Breast epithelium (tissue), 3 donors: ENCODE measurements at regions not wholly inside any gene's neighbourhood (a gene's known extent, or its start where the extent isn't known, plus 50 kb on each side); places are given as distances from the start of the nearest gene placed in this dataset.

Experiments used
- CTCF ChIP-seq, 3 donors: fragments of 450-650 bp; IDR thresholded peaks; one replicate each; pipeline ENCODE4 v1.5.1; 2016 to 2017; ENCODE audit warnings: antibody characterized with exemption in 3 of 3, mild to moderate bottlenecking in 3 of 3, moderate library complexity in 3 of 3
- POLR2A ChIP-seq: fragments of 450-650 bp; IDR thresholded peaks from one replicate; pipeline ENCODE4 v1.6.1; 2016; ENCODE audit warnings: antibody characterized with exemption, mild to moderate bottlenecking, moderate library complexity
- POLR2AphosphoS5 ChIP-seq, 3 donors: sonication (generic); formaldehyde crosslinking; IDR thresholded peaks; one replicate each; pipeline ENCODE4 v1.6.1; 2017; ENCODE audit warnings: antibody characterized with exemption in 3 of 3

DNA sequence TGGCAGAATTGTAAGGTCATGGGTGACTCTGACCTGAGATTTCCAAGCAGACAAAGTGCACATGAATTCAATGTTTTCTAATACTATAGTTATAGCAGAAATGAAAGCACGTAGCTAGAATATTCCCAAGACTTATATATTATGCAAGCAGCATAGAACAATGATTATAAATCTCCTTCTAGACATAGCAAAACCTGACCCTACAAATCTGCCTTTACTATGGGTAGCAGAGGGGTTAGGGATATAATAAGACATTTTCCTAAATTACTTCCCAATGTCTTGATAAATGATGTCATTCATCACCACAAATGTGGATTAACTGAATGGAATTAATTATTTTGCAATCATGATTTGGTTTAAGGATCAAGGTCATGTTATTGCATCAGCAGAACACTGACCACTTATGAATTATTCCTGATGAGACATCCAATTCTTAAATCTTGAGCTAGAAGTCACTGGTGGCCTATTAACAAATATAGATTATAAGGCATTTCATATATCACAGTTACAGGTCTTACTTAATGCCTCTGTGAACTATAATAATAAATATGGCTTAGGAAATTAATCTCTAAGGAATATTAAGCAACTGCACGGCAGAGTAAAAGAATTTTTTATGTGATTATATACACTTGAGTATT lies 776.6 kb downstream of the AMY1C start:
- TF ChIP-seq CTCF (IDR thresholded peaks at IDR 0.05) (no peak), POLR2A (no peak), POLR2AphosphoS5 (IDR thresholded peaks at IDR 0.05) (no peak)
